NB4 (cell line): ENCODE measurements at regions not wholly inside any gene's neighbourhood (a gene's known extent, or its start where the extent isn't known, plus 50 kb on each side); places are given as distances from the start of the nearest gene placed in this dataset.
"Not testable (repeated sequence)": the region's sequence is repeated elsewhere in the genome, so short reads cannot be mapped to it uniquely, and the experiment has no call there.

Source experiments
- DNase-seq: peaks from one replicate; pipeline ENCODE4 v3.0.0; 2010; ENCODE audit warnings: low read depth
- H3K4me3 ChIP-seq: one replicate; pipeline ENCODE4 v1.5.1; 2011; ENCODE audit warnings: mild to moderate bottlenecking, low read depth, low read length, moderate library complexity
- MYC ChIP-seq: IDR thresholded peaks from 2 replicates; pipeline ENCODE4 v1.6.1; 2011; ENCODE audit warnings: low read depth, low read length
- POLR2A ChIP-seq: IDR thresholded peaks from 2 replicates; pipeline ENCODE4 v1.6.1; 2011; ENCODE audit warnings: mild to moderate bottlenecking; ENCODE audit not compliant: insufficient read length; ENCODE audit errors: extremely low read depth
- TF ChIP-seq, protein P1 (sequence below): IDR thresholded peaks from one replicate; pipeline ENCODE4 v1.5.1; 2012; ENCODE audit warnings: low read depth, low read length
- TF ChIP-seq, protein P2 (sequence below): IDR thresholded peaks from 2 replicates; pipeline ENCODE4 v1.6.1; 2011; ENCODE audit warnings: low read depth, low read length

DNA sequence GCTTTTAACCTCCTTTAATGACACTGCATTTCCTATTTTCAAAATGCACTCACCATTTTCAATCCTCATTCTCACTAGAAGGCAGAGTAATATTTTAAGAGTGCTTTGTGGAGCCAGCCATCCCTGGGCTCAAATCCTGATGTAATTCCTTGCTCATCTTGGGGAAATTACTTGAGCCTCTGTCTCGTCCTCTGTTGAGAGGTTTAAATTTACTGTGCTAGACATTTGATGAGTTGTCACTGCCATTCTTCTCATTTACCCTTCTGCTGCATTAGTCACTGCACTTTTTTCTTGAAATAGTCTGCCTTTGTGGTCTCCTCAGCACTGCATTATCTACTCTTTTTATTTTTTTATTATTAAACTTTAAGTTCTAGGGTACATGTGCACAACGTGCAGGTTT lies 150.0 kb upstream of the HDDC2 start:
- DNase-seq = no peak
- TF ChIP-seq MYC (no peak), POLR2A (no peak)
- TF ChIP-seq, protein P1, sequence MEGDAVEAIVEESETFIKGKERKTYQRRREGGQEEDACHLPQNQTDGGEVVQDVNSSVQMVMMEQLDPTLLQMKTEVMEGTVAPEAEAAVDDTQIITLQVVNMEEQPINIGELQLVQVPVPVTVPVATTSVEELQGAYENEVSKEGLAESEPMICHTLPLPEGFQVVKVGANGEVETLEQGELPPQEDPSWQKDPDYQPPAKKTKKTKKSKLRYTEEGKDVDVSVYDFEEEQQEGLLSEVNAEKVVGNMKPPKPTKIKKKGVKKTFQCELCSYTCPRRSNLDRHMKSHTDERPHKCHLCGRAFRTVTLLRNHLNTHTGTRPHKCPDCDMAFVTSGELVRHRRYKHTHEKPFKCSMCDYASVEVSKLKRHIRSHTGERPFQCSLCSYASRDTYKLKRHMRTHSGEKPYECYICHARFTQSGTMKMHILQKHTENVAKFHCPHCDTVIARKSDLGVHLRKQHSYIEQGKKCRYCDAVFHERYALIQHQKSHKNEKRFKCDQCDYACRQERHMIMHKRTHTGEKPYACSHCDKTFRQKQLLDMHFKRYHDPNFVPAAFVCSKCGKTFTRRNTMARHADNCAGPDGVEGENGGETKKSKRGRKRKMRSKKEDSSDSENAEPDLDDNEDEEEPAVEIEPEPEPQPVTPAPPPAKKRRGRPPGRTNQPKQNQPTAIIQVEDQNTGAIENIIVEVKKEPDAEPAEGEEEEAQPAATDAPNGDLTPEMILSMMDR = no peak
- TF ChIP-seq, protein P2, sequence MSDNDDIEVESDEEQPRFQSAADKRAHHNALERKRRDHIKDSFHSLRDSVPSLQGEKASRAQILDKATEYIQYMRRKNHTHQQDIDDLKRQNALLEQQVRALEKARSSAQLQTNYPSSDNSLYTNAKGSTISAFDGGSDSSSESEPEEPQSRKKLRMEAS = no peak

DNA sequence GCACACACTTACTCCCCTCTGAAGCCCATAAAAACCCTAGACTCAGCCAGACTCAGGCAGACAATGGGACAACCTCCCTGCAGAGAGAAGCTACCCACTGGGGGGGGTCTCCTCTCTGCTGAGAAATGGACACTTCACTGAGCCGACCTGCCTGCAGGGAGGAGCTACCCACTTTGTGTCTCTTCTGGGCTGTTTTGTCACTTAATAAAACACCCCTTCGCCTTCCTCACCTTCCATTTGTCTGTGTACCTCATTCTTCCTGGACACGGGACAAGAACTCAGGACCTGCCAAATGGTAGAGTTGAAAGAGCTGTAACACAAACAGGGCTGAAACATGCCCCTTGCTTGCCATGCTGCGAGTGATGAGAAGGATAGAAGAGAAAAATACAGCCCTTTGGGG lies 151.7 kb upstream of the HDDC2 start:
- TF ChIP-seq, protein P1 = no peak
- no peak for TF ChIP-seq POLR2A
- TF ChIP-seq, protein P2 = no peak
- no peak for TF ChIP-seq MYC

More for the DNA sequence above, 150.0 kb upstream of the HDDC2 start:
- H3K4me3 ChIP-seq = no peak overlapping the region

DNA sequence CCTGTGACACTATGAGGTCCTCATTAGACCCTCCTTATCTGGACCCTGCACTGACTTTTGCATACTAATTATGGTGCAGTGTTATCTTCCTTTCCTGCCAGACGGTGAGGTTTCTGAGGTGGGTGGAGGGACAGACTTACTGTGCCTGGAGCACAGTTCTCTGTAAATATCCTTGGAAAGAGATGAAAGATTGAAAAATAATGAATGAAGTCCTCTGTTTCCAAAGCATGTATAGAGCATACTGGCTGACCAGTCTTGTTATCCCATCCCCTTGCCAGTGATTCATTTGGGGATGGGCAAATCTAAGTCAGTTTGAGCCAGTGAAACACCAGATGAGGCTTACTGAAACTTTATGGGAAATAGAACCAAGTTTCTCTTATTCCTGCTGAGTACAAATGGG lies 152.6 kb upstream of the HDDC2 start:
- no peak for DNase-seq
- TF ChIP-seq POLR2A (no peak), MYC (no peak)
- TF ChIP-seq, protein P2 = no peak
- TF ChIP-seq, protein P1 = no peak
- H3K4me3 ChIP-seq = no peak overlapping the region

More for the DNA sequence above, 151.7 kb upstream of the HDDC2 start:
- no peak overlapping the region for H3K4me3 ChIP-seq
- peak; percentile 10 for DNase-seq

DNA sequence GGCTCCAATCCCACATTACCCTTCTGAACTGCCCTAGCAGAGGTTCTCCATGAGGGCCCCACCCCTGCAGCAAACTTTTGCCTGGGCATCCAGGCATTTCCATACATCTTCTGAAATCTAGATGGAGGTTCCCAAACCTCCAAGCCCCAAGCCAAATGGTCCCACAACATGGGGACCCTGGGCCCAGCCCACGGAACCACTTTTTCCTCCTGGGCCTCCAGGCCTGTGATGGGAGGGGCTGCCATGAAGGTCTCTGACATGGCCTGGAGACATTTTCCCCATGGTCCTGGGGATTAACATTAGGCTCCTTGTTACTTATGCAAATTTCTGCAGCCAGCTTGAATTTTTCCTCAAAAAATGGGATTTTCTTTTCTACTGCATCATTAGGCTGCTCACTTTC lies 156.7 kb upstream of the HDDC2 start:
- not testable (repeated sequence) for DNase-seq

DNA sequence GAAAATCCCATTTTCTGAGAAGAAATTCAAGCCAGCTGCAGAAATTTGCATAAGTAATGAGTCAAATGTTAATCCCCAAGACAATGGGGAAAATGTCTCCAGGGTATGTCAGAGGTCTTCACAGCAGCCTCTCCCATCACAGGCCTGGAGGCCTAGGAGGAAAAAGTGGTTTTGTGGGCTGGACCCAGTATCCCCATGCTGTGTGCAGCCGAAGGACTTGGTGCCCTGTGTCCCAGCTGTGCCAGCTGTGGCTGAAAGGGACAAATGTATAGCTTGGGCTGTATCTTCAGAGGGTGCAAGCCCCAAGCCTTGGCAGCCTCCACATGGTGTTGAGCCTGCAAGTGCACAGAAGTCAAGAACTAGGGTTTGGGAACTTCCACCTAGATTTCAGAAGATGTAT lies 163.6 kb upstream of the HDDC2 start:
- not testable (repeated sequence) for H3K4me3 ChIP-seq, DNase-seq

More for the DNA sequence above, 156.7 kb upstream of the HDDC2 start:
- not testable (repeated sequence) for H3K4me3 ChIP-seq

DNA sequence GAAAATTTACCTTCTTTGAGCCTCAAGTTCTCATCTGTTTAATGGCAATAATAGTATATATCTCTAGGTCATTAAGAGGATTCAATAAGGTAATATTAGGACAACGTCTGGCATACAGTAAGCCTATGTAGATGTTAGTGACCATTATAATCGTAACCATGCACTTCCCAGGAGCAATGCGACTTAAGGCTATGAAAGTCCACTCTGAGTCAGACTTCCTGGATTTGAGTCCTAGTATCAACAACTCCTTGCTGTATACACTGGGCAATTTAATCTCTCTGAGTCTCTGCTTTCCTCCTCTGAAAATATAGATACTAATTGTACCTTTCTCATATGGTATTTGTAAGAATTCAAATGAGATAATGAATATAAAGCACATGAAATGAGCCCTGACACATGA lies 168.1 kb upstream of the HDDC2 start:
- DNase-seq = no peak
- H3K4me3 ChIP-seq = no peak overlapping the region
- TF ChIP-seq MYC = no peak
- no peak for TF ChIP-seq POLR2A
- TF ChIP-seq, protein P2 = no peak
- TF ChIP-seq, protein P1 = no peak

DNA sequence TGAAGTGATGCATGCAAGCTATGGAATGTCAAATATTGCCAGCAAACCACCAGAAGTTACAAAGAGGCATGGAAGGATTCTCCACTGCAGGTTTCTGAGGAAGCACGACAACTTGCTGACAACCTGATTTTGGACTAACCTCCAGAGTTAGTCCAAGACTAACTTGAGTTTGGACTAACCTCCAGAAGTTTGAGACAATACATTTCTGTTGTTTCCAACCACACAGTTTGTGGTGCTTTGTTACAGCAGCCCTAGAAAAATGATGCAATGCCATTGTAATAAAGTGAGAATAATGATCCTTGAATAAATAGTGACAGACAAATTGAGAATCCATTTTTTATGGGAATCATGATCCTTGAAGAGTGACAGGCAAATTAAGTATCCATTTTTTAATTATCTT lies 169.9 kb upstream of the HDDC2 start:
- DNase-seq = no peak
- TF ChIP-seq MYC = no peak
- TF ChIP-seq, protein P1 = no peak
- no peak for TF ChIP-seq POLR2A
- H3K4me3 ChIP-seq = no peak overlapping the region
